Aorta (tissue), 5 donors: ENCODE measurements at regions not wholly inside any gene's neighbourhood (a gene's known extent, or its start where the extent isn't known, plus 50 kb on each side); places are given as distances from the start of the nearest gene placed in this dataset.
A peak's percentile ranks its signal among the peaks of the same experiment; 100 is the strongest.
"Not testable (repeated sequence)": the region's sequence is repeated elsewhere in the genome, so short reads cannot be mapped to it uniquely, and the experiment has no call there.

Source experiments
- ATAC-seq: fragments of 200-7000 bp; cut with Tn5 transposase; one replicate; pipeline ENCODE4 v1.9.1; 2022; ENCODE audit warnings: moderate library complexity; ENCODE audit not compliant: low FRiP score
- DNase-seq, 2 donors: peaks; one replicate each; pipeline ENCODE4 v3.0.0-alpha.2; 2020
- H3K27ac ChIP-seq, 2 donors: one replicate each; pipeline ENCODE4 v1.5.1; 2013; ENCODE audit warnings: low read length in 2 of 2, mild to moderate bottlenecking in 2 of 2, moderate library complexity in 2 of 2, control low read depth in 1 of 2, inconsistent platforms in 1 of 2, low read depth in 1 of 2
- H3K27me3 ChIP-seq, 2 donors: one replicate each; pipeline ENCODE4 v1.6.1; 2013; ENCODE audit warnings: control low read depth in 1 of 2, low read length in 1 of 2, mild to moderate bottlenecking in 1 of 2, moderate library complexity in 1 of 2; ENCODE audit not compliant: insufficient read depth in 2 of 2, control insufficient read depth in 1 of 2
- H3K36me3 ChIP-seq, 2 donors: one replicate each; pipeline ENCODE4 v1.6.1; 2013; ENCODE audit warnings: control low read depth in 1 of 2, low read length in 1 of 2, mild to moderate bottlenecking in 1 of 2; ENCODE audit not compliant: insufficient read depth in 2 of 2, control insufficient read depth in 1 of 2
- H3K4me1 ChIP-seq, 2 donors: one replicate each; pipeline ENCODE4 v1.6.1; 2013; ENCODE audit warnings: low read length in 2 of 2, control low read depth in 1 of 2, mild to moderate bottlenecking in 1 of 2, moderate library complexity in 1 of 2; ENCODE audit not compliant: insufficient read depth in 2 of 2, control insufficient read depth in 1 of 2
- H3K4me3 ChIP-seq, 2 donors: one replicate each; pipeline ENCODE4 v1.5.1; 2013; ENCODE audit warnings: low read length in 2 of 2, control low read depth in 1 of 2, mild to moderate bottlenecking in 1 of 2
- H3K9me3 ChIP-seq: one replicate; pipeline ENCODE4 v1.6.1; 2013; ENCODE audit warnings: mild to moderate bottlenecking, low read length; ENCODE audit not compliant: control insufficient read depth
- WGBS, 2 donors: extraction: QIAGEN DNeasy Blood & Tissue Kit; methylation state at CpG; one replicate each; pipeline ENCODE4 v1.1.7; 2013; 5-methylcytosine and 5-hydroxymethylcytosine counted together
- intact Hi-C, 2 donors: fragments of 100-400 bp; cut with DNase I; formaldehyde crosslinking; loops; one replicate each; pipeline versions ENCODE4 v1.14.2 to v1.15.0; 2022
- donor health status: healthy with polysubstance abuse.
- donor health status: Bipolar disorder and iron deficiency.
- donor health status: DM: no; HTN: no; CAD: no.
- donor health status: DM: no; HTN: no; CAD: no.
- donor health status: DM: yes; HTN: yes; CAD: no.

- Histone ChIP-seq H3K27me3 (no peaks in the 10 kb centered on the region), H3K27ac (no peak overlapping the region), H3K4me3 (no peak overlapping the region), H3K4me1 (no peaks in the 10 kb centered on the region), H3K36me3 (no peaks in the 10 kb centered on the region), H3K9me3 (no peaks in the 10 kb centered on the region)
- 42 to 49% methylated on average over 5 of the region's 5 CpGs for WGBS, 2 donors
- ATAC-seq: no peak
- intact Hi-C loops: no loop called here
- no peak for DNase-seq
Measured at GRCh38 chr6:99147206-99147605, 199.5 kb upstream of the FBXL4 start.

GRCh38 chr6:99146711-99147110 lies 199.0 kb upstream of the FBXL4 start:
- no peak for DNase-seq
- WGBS, 2 donors: 92 to 94% methylated on average over 4 of the region's 4 CpGs
- ATAC-seq: no peak

GRCh38 chr6:99145738-99146137 lies 198.0 kb upstream of the FBXL4 start:
- no peak for DNase-seq
- 85 to 92% methylated on average over 3 of the region's 3 CpGs for WGBS, 2 donors
- H3K27ac ChIP-seq: no peak overlapping the region
- H3K27me3 ChIP-seq: no peaks in the 10 kb centered on the region
- H3K9me3 ChIP-seq: no peaks in the 10 kb centered on the region
- H3K4me1 ChIP-seq: no peaks in the 10 kb centered on the region
- no peak overlapping the region for H3K4me3 ChIP-seq
- intact Hi-C loops: no loop called here
- no peak for ATAC-seq
- H3K36me3 ChIP-seq: no peaks in the 10 kb centered on the region

More at GRCh38 chr6:99146711-99147110, 199.0 kb upstream of the FBXL4 start:
- no peaks in the 10 kb centered on the region for H3K27me3 ChIP-seq
- H3K4me1 ChIP-seq: no peaks in the 10 kb centered on the region
- no peaks in the 10 kb centered on the region for H3K9me3 ChIP-seq
- H3K27ac ChIP-seq: no peak overlapping the region
- intact Hi-C loops: no loop called here
- no peaks in the 10 kb centered on the region for H3K36me3 ChIP-seq
- H3K4me3 ChIP-seq: no peak overlapping the region

GRCh38 chr6:99143108-99143861 lies 195.5 kb upstream of the FBXL4 start:
- no peak for ATAC-seq
- DNase-seq: no peak
- Histone ChIP-seq H3K4me3 (no peak overlapping the region), H3K4me1 (no peaks in the 10 kb centered on the region), H3K9me3 (no peaks in the 10 kb centered on the region), H3K27ac (no peak overlapping the region), H3K27me3 (no peaks in the 10 kb centered on the region), H3K36me3 (no peaks in the 10 kb centered on the region)
- intact Hi-C loops: no loop called here
- WGBS, 2 donors: 67 to 83% methylated on average over 5 of the region's 5 CpGs

DNA sequence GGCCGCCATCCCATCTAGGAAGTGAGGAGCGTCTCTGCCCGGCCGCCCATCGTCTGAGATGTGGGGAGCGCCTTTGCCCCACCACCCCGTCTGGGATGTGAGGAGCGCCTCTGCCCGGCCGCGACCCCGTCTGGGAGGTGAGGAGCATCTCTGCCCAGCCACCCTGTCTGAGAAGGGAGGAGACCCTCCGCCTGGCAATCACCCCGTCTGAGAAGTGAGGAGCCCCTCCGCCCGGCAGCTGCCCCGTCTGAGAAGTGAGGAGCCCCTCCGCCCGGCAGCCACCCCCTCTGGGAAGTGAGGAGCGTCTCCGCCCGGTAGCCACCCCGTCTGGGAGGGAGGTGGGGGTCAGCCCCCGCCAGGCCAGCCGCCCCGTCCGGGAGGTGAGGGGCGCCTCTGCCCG lies 194.2 kb upstream of the FBXL4 start:
- WGBS, 2 donors: 94 to 96% methylated on average over 9 to 28 of the region's 29 CpGs

DNA sequence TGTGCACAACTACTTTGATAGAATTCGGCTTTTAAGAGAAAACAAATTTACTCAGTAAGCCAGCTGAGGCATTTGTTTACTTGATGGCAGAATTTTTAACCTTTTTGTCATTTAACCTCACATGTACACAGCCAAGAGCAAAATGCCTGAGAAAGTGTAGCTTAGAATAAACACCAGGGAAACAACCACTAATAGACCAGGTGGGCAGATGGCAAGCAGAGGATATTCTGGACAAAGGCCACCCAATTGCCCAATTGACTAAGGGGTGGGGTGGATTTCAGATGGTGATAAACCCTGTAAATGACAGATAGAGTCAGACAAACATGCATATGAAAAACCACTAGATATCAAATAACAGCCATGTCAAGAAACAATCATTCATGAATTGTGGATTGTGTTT lies 190.7 kb upstream of the FBXL4 start:
- Histone ChIP-seq H3K36me3 (no peaks in the 10 kb centered on the region), H3K4me3 (no peak overlapping the region), H3K9me3 (no peaks in the 10 kb centered on the region), H3K4me1 (no peaks in the 10 kb centered on the region), H3K27me3 (no peaks in the 10 kb centered on the region), H3K27ac (no peak overlapping the region)
- ATAC-seq: no peak
- intact Hi-C loops: no loop called here
- DNase-seq: no peak
- WGBS, 2 donors: 92 to 97% methylated on average over 1 of the region's 1 CpG

More for the DNA sequence above, 194.2 kb upstream of the FBXL4 start:
- intact Hi-C loops, H3K27me3 ChIP-seq, H3K4me3 ChIP-seq, DNase-seq, ATAC-seq, H3K4me1 ChIP-seq, H3K27ac ChIP-seq, H3K36me3 ChIP-seq, H3K9me3 ChIP-seq: not testable (repeated sequence)

- no peaks in the 10 kb centered on the region for H3K27me3 ChIP-seq
- ATAC-seq: no peak
- H3K27ac ChIP-seq: no peak overlapping the region
- no peaks in the 10 kb centered on the region for H3K9me3 ChIP-seq
- no peaks in the 10 kb centered on the region for H3K36me3 ChIP-seq
- intact Hi-C loops: no loop called here
- H3K4me3 ChIP-seq: no peak overlapping the region
- H3K4me1 ChIP-seq: no peaks in the 10 kb centered on the region
- 74 to 75% methylated on average over 3 of the region's 3 CpGs for WGBS, 2 donors
- no peak for DNase-seq
Measured at GRCh38 chr6:99137314-99137713, 189.6 kb upstream of the FBXL4 start.

- 16 to 19% methylated on average over 3 of the region's 3 CpGs for WGBS, 2 donors
- Histone ChIP-seq H3K4me1 (no peaks in the 10 kb centered on the region), H3K4me3 (no peak overlapping the region), H3K27me3 (no peaks in the 10 kb centered on the region), H3K36me3 (no peaks in the 10 kb centered on the region), H3K27ac (no peak overlapping the region), H3K9me3 (no peaks in the 10 kb centered on the region)
- no peak for ATAC-seq
- no peak for DNase-seq
- intact Hi-C loops: no loop called here
Measured at GRCh38 chr6:99136488-99136887, 188.7 kb upstream of the FBXL4 start.

GRCh38 chr6:99132026-99132635 lies 184.4 kb upstream of the FBXL4 start:
- no peaks in the 10 kb centered on the region for H3K4me1 ChIP-seq
- H3K36me3 ChIP-seq: no peaks in the 10 kb centered on the region
- peak in 1 of 2 donors; percentile 69 for DNase-seq
- WGBS, 2 donors: 81 to 90% methylated on average over 4 of the region's 4 CpGs
- intact Hi-C loops: no loop called here
- no peak overlapping the region for H3K27ac ChIP-seq
- no peak for ATAC-seq
- H3K27me3 ChIP-seq: no peaks in the 10 kb centered on the region
- no peaks in the 10 kb centered on the region for H3K9me3 ChIP-seq
- no peak overlapping the region for H3K4me3 ChIP-seq
